ENCODE measurements at regions not wholly inside any gene's neighbourhood (a gene's known extent, or its start where the extent isn't known, plus 50 kb on each side); places are given as distances from the start of the nearest gene placed in this dataset.

GRCh38 chr9:91150273-91150997, 211.3 kb downstream of the AUH start (continued):
- TF ChIP-seq ZNF565 (CRISPR knock-in tag; conservative IDR thresholded peaks at IDR 0.05; ENCODE audit: low read depth) (no peak), ZNF70 (CRISPR knock-in tag; IDR thresholded peaks at IDR 0.05) (no peak), CREB5 (CRISPR knock-in tag; IDR thresholded peaks at IDR 0.05; ENCODE audit: low read depth) (no peak), CSRNP3 (CRISPR knock-in tag; IDR thresholded peaks at IDR 0.05) (no peak)

- no peak for TF ChIP-seq ZFP3 (CRISPR knock-in tag; IDR thresholded peaks at IDR 0.05)
- no peak for ATAC-seq
These were observed 210.6 kb downstream of the AUH start for GRCh38 chr9:91150998-91151717.

- no peak for ATAC-seq
- no peak for TF ChIP-seq ZFP30 (CRISPR knock-in tag; IDR thresholded peaks at IDR 0.05)
- no peak for TF ChIP-seq PATZ1 (CRISPR knock-in tag; IDR thresholded peaks at IDR 0.05; ENCODE audit: borderline replicate concordance)
- no peak for TF ChIP-seq CSDC2 (CRISPR knock-in tag; IDR thresholded peaks at IDR 0.05)
- no peak for TF ChIP-seq BACH2 (CRISPR knock-in tag; IDR thresholded peaks at IDR 0.05; ENCODE audit: borderline replicate concordance)
- no peak for TF ChIP-seq ZNF8 (CRISPR knock-in tag; IDR thresholded peaks at IDR 0.05)
- no peak for TF ChIP-seq ZFP3 (CRISPR knock-in tag; IDR thresholded peaks at IDR 0.05)
- TF ChIP-seq RARB (CRISPR knock-in tag; IDR thresholded peaks at IDR 0.05), result no peak
- TF ChIP-seq ZNF565 (CRISPR knock-in tag; conservative IDR thresholded peaks at IDR 0.05; ENCODE audit: low read depth), result no peak
- no peak for TF ChIP-seq ZC3H10 (CRISPR knock-in tag; IDR thresholded peaks at IDR 0.05)
- no peak for TF ChIP-seq TCF4 (CRISPR knock-in tag; IDR thresholded peaks at IDR 0.05; ENCODE audit: borderline replicate concordance)
- TF ChIP-seq ISL1 (CRISPR knock-in tag; IDR thresholded peaks at IDR 0.05), result no peak
These were observed 210.0 kb downstream of the AUH start for GRCh38 chr9:91151718-91152095.

GRCh38 chr9:91154686-91155085, 207.0 kb downstream of the AUH start:
- no peak for ATAC-seq
- TF ChIP-seq PATZ1 (CRISPR knock-in tag; IDR thresholded peaks at IDR 0.05; ENCODE audit: borderline replicate concordance) (no peak), TOX (CRISPR knock-in tag; IDR thresholded peaks at IDR 0.05; ENCODE audit: borderline replicate concordance) (no peak)

GRCh38 chr9:91155181-91155580, 206.5 kb downstream of the AUH start:
- ATAC-seq, result no peak
- TF ChIP-seq BACH2 (CRISPR knock-in tag; IDR thresholded peaks at IDR 0.05; ENCODE audit: borderline replicate concordance) (no peak), ARNTL (CRISPR knock-in tag; IDR thresholded peaks at IDR 0.05; ENCODE audit: borderline replicate concordance, low read depth) (no peak), ISL1 (CRISPR knock-in tag; IDR thresholded peaks at IDR 0.05) (no peak), SNAI2 (CRISPR knock-in tag; IDR thresholded peaks at IDR 0.05) (no peak), ZNF70 (CRISPR knock-in tag; IDR thresholded peaks at IDR 0.05) (no peak), TOX (CRISPR knock-in tag; IDR thresholded peaks at IDR 0.05; ENCODE audit: borderline replicate concordance) (no peak), ZC3H10 (CRISPR knock-in tag; IDR thresholded peaks at IDR 0.05) (no peak), CSRNP3 (CRISPR knock-in tag; IDR thresholded peaks at IDR 0.05) (no peak), GLIS3 (CRISPR knock-in tag; IDR thresholded peaks at IDR 0.05) (no peak), ESRRG (CRISPR knock-in tag; IDR thresholded peaks at IDR 0.05) (no peak), ZNF8 (CRISPR knock-in tag; IDR thresholded peaks at IDR 0.05) (no peak), ZFP30 (CRISPR knock-in tag; IDR thresholded peaks at IDR 0.05) (no peak), CREB5 (CRISPR knock-in tag; IDR thresholded peaks at IDR 0.05; ENCODE audit: low read depth) (no peak), PPARA (CRISPR knock-in tag; IDR thresholded peaks at IDR 0.05; ENCODE audit: borderline replicate concordance) (no peak), RARB (CRISPR knock-in tag; IDR thresholded peaks at IDR 0.05) (no peak)
